ENCODE measurements at regions not wholly inside any gene's neighbourhood (a gene's known extent, or its start where the extent isn't known, plus 50 kb on each side); places are given as distances from the start of the nearest gene placed in this dataset.

- DNase-seq (ENCODE audit: low spot score) = no peak
- Histone ChIP-seq H4K20me1 (ENCODE audit: insufficient read depth, poor library complexity, severe bottlenecking) (no peaks in the 10 kb centered on the region), H3K4me3 (no peak overlapping the region), H3K4me2 (no peak overlapping the region), H3K79me2 (no peaks in the 10 kb centered on the region), H2AFZ (no peak overlapping the region), H3K9me3 (ENCODE audit: low read depth) (peaks cover 7% of the 10 kb centered on the region), H3K27me3 (no peaks in the 10 kb centered on the region), H3K9me2 (replicated peaks; ENCODE audit: insufficient read depth) (no peaks in the 10 kb centered on the region), H3K4me1 (ENCODE audit: insufficient read depth) (no peaks in the 10 kb centered on the region), H3K36me3 (replicated peaks; ENCODE audit: insufficient read depth, low read depth) (no peaks in the 10 kb centered on the region), H3K27ac (no peak overlapping the region)
- 85% methylated on average over 2 of the region's 2 CpGs for WGBS (ENCODE audit: low lambda C conversion rate, missing lambda C conversion rate)
- TF ChIP-seq EZH2phosphoT487 (IDR thresholded peaks at IDR 0.05; ENCODE audit: low read depth, severe bottlenecking, unreplicated experiment) = no peak
- TF ChIP-seq EZH2 (IDR thresholded peaks at IDR 0.05; ENCODE audit: borderline replicate concordance) = no peak
- no peak for TF ChIP-seq CTCF (IDR thresholded peaks at IDR 0.05; ENCODE audit: poor library complexity)
Observed at GRCh38 chr3:153392363-153392762, 230.3 kb downstream of the RAP2B start.

- H3K27me3 ChIP-seq = no peaks in the 10 kb centered on the region
- peaks cover 7% of the 10 kb centered on the region for H3K9me3 ChIP-seq (ENCODE audit: low read depth)
- TF ChIP-seq CTCF (IDR thresholded peaks at IDR 0.05; ENCODE audit: poor library complexity) (no peak), EZH2 (IDR thresholded peaks at IDR 0.05; ENCODE audit: borderline replicate concordance) (no peak), EZH2phosphoT487 (IDR thresholded peaks at IDR 0.05; ENCODE audit: low read depth, severe bottlenecking, unreplicated experiment) (no peak)
- H3K9me2 ChIP-seq (replicated peaks; ENCODE audit: insufficient read depth) = no peaks in the 10 kb centered on the region
- H4K20me1 ChIP-seq (ENCODE audit: insufficient read depth, poor library complexity, severe bottlenecking) = no peaks in the 10 kb centered on the region
- no peaks in the 10 kb centered on the region for H3K79me2 ChIP-seq
- no peak overlapping the region for H2AFZ ChIP-seq
- H3K36me3 ChIP-seq (replicated peaks; ENCODE audit: insufficient read depth, low read depth) = no peaks in the 10 kb centered on the region
- H3K4me1 ChIP-seq (ENCODE audit: insufficient read depth) = no peaks in the 10 kb centered on the region
- DNase-seq (ENCODE audit: low spot score) = no peak
- no peak overlapping the region for H3K27ac ChIP-seq
- H3K4me3 ChIP-seq = no peak overlapping the region
- WGBS (ENCODE audit: low lambda C conversion rate, missing lambda C conversion rate) = 85% methylated on average over 1 of the region's 1 CpG
- H3K4me2 ChIP-seq = no peak overlapping the region
Observed at GRCh38 chr3:153394017-153394416, 232.0 kb downstream of the RAP2B start.

- H3K79me2 ChIP-seq = no peaks in the 10 kb centered on the region
- no peak overlapping the region for H3K4me2 ChIP-seq
- no peaks in the 10 kb centered on the region for H3K4me1 ChIP-seq (ENCODE audit: insufficient read depth)
- H4K20me1 ChIP-seq (ENCODE audit: insufficient read depth, poor library complexity, severe bottlenecking) = no peaks in the 10 kb centered on the region
- 81% methylated on average over 2 of the region's 2 CpGs for WGBS (ENCODE audit: low lambda C conversion rate, missing lambda C conversion rate)
- no peaks in the 10 kb centered on the region for H3K27me3 ChIP-seq
- no peaks in the 10 kb centered on the region for H3K9me2 ChIP-seq (replicated peaks; ENCODE audit: insufficient read depth)
- no peak for DNase-seq (ENCODE audit: low spot score)
- TF ChIP-seq CTCF (IDR thresholded peaks at IDR 0.05; ENCODE audit: poor library complexity) = no peak
- TF ChIP-seq EZH2 (IDR thresholded peaks at IDR 0.05; ENCODE audit: borderline replicate concordance) = no peak
- no peak for TF ChIP-seq EZH2phosphoT487 (IDR thresholded peaks at IDR 0.05; ENCODE audit: low read depth, severe bottlenecking, unreplicated experiment)
- H2AFZ ChIP-seq = no peak overlapping the region
- H3K36me3 ChIP-seq (replicated peaks; ENCODE audit: insufficient read depth, low read depth) = no peaks in the 10 kb centered on the region
- H3K4me3 ChIP-seq = no peak overlapping the region
- H3K27ac ChIP-seq = no peak overlapping the region
- peaks cover 7% of the 10 kb centered on the region for H3K9me3 ChIP-seq (ENCODE audit: low read depth)
Observed at GRCh38 chr3:153396581-153396980, 234.6 kb downstream of the RAP2B start.

- Histone ChIP-seq H3K4me2 (no peak overlapping the region), H3K27me3 (no peaks in the 10 kb centered on the region), H2AFZ (no peak overlapping the region), H3K79me2 (no peaks in the 10 kb centered on the region), H3K27ac (no peak overlapping the region), H3K4me1 (ENCODE audit: insufficient read depth) (no peaks in the 10 kb centered on the region), H3K4me3 (no peak overlapping the region), H3K36me3 (replicated peaks; ENCODE audit: insufficient read depth, low read depth) (no peaks in the 10 kb centered on the region), H3K9me2 (replicated peaks; ENCODE audit: insufficient read depth) (no peaks in the 10 kb centered on the region), H3K9me3 (ENCODE audit: low read depth) (peaks cover 7% of the 10 kb centered on the region), H4K20me1 (ENCODE audit: insufficient read depth, poor library complexity, severe bottlenecking) (no peaks in the 10 kb centered on the region)
- WGBS (ENCODE audit: low lambda C conversion rate, missing lambda C conversion rate) = 54% methylated on average over 2 of the region's 2 CpGs
- TF ChIP-seq EZH2 (IDR thresholded peaks at IDR 0.05; ENCODE audit: borderline replicate concordance) = no peak
- no peak for TF ChIP-seq CTCF (IDR thresholded peaks at IDR 0.05; ENCODE audit: poor library complexity)
- no peak for DNase-seq (ENCODE audit: low spot score)
Observed at GRCh38 chr3:153397794-153398193, 235.8 kb downstream of the RAP2B start.
